Vagina (tissue), 2 donors: ENCODE measurements at regions not wholly inside any gene's neighbourhood (a gene's known extent, or its start where the extent isn't known, plus 50 kb on each side); places are given as distances from the start of the nearest gene placed in this dataset.
"Not testable (repeated sequence)": the region's sequence is repeated elsewhere in the genome, so short reads cannot be mapped to it uniquely, and the experiment has no call there.

Source experiments
- DNase-seq, 2 donors: peaks; one replicate each; pipeline ENCODE4 v3.0.0-alpha.2; 2017; ENCODE audit errors: extremely low spot score in 2 of 2
- H3K27ac ChIP-seq: fragments of 200-600 bp; sonication (generic); one replicate; pipeline ENCODE4 v1.5.1; 2019
- H3K27me3 ChIP-seq: fragments of 200-600 bp; sonication (generic); one replicate; pipeline ENCODE4 v1.5.1; 2019
- H3K36me3 ChIP-seq, 2 donors: fragments of 200-600 bp; sonication (generic); one replicate each; pipeline ENCODE4 v1.5.1; 2017 to 2019
- H3K4me1 ChIP-seq: fragments of 200-600 bp; sonication (generic); one replicate; pipeline ENCODE4 v1.5.1; 2019
- H3K4me3 ChIP-seq, 2 donors: fragments of 200-600 bp; sonication (generic); 1 replicate in 1 of 2; 2 replicates in 1 of 2; pipeline ENCODE4 v1.5.1; 2016 to 2019
- H3K9me3 ChIP-seq: fragments of 200-600 bp; sonication (generic); one replicate; pipeline ENCODE4 v1.5.1; 2019
- POLR2A ChIP-seq, 2 donors: fragments of 450-650 bp; IDR thresholded peaks; one replicate each; pipeline ENCODE4 v1.6.1; 2017; ENCODE audit warnings: antibody characterized with exemption in 2 of 2, mild to moderate bottlenecking in 2 of 2, moderate library complexity in 2 of 2
- POLR2AphosphoS5 ChIP-seq, 2 donors: sonication (generic); formaldehyde crosslinking; IDR thresholded peaks; one replicate each; pipeline ENCODE4 v1.9.0; 2017; ENCODE audit warnings: antibody characterized with exemption in 2 of 2, mild to moderate bottlenecking in 2 of 2, low read depth in 1 of 2; ENCODE audit not compliant: insufficient read depth in 1 of 2
- intact Hi-C: fragments of 100-400 bp; cut with DNase I; formaldehyde crosslinking; loops from one replicate; pipeline ENCODE4 v1.15.1; 2023
- TF ChIP-seq, protein P1 (sequence below), 3 experiments: fragments of 450-650 bp in 2 of 3; fragments of 200-600 bp in 1 of 3; sonication (generic) in 1 of 3; IDR thresholded peaks; one replicate each; pipeline ENCODE4 v1.5.1; 2017 to 2019; ENCODE audit warnings: antibody characterized with exemption in 3 of 3, mild to moderate bottlenecking in 2 of 3, moderate library complexity in 2 of 3

DNA sequence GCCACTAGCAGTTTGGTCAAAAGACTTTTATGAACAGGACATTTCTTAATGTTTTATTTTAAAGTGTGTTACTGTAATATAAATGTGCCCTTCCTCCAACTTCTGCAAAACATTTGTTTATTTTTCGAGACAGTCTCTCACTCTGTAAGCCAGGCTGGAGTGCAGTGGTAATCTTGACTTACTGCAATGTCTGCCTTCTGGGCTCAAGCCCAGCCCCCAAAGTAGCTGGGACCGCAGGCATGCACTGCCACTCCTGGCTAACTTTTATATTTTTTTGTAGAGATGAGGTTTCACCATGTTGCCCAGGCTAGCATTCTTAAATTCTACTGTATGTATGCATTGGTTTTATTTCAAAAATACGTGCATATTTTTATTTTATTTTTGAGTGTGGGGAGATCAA lies 1201.9 kb downstream of the STIM2 start:
- Histone ChIP-seq H3K27ac (no peak overlapping the region), H3K9me3 (no peaks in the 10 kb centered on the region), H3K4me1 (no peaks in the 10 kb centered on the region), H3K4me3 (no peak overlapping the region), H3K36me3 (no peaks in the 10 kb centered on the region), H3K27me3 (no peaks in the 10 kb centered on the region)
- TF ChIP-seq, protein P1, sequence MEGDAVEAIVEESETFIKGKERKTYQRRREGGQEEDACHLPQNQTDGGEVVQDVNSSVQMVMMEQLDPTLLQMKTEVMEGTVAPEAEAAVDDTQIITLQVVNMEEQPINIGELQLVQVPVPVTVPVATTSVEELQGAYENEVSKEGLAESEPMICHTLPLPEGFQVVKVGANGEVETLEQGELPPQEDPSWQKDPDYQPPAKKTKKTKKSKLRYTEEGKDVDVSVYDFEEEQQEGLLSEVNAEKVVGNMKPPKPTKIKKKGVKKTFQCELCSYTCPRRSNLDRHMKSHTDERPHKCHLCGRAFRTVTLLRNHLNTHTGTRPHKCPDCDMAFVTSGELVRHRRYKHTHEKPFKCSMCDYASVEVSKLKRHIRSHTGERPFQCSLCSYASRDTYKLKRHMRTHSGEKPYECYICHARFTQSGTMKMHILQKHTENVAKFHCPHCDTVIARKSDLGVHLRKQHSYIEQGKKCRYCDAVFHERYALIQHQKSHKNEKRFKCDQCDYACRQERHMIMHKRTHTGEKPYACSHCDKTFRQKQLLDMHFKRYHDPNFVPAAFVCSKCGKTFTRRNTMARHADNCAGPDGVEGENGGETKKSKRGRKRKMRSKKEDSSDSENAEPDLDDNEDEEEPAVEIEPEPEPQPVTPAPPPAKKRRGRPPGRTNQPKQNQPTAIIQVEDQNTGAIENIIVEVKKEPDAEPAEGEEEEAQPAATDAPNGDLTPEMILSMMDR (IDR thresholded peaks at IDR 0.05): no peak
- TF ChIP-seq POLR2AphosphoS5 (IDR thresholded peaks at IDR 0.05; ENCODE audit: insufficient read depth in 1 of 2, low read depth in 1 of 2): no peak
- no peak for TF ChIP-seq POLR2A (IDR thresholded peaks at IDR 0.05)
- DNase-seq: no peak
- intact Hi-C loops: no loop called here

DNA sequence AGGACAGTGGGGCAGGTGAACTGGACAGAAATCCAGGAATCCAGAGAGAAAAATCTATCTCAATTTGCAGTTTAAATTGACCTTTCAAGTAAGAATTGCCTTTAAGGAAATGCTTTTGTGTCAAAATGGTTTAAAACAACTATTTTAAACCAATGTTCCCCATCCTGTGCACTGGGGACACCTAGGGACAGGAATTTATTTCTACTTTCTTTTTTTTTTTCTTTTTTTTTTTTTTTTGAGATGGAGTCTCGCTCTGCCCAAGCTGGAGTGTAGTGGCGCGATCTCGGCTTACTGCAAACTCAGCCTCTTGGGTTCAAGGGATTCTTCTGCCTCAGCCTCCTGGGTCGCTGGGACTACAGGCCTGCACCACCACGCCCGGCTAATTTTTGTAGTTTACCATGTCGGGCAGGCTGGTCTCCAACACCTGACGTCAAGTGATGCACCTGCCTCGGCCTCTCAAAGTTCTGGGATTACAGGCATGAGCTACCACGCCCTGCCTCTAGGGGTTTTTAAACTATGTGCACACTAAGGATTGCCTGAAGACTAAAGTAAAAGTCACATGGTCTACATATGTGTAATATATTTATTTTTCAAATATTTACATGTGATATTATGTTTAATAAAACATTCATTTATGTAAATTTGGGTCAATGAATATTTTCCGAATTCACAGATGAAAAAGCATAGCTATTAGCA lies 1213.4 kb downstream of the STIM2 start:
- H3K27me3 ChIP-seq: no peaks in the 10 kb centered on the region
- no peaks in the 10 kb centered on the region for H3K4me1 ChIP-seq
- no peaks in the 10 kb centered on the region for H3K36me3 ChIP-seq
- no peak for DNase-seq
- H3K27ac ChIP-seq: no peak overlapping the region
- no peak overlapping the region for H3K4me3 ChIP-seq
- intact Hi-C loops: no loop called here
- TF ChIP-seq POLR2AphosphoS5 (IDR thresholded peaks at IDR 0.05; ENCODE audit: insufficient read depth in 1 of 2, low read depth in 1 of 2): no peak
- no peak for TF ChIP-seq POLR2A (IDR thresholded peaks at IDR 0.05)
- TF ChIP-seq, protein P1 (IDR thresholded peaks at IDR 0.05): no peak
- H3K9me3 ChIP-seq: no peaks in the 10 kb centered on the region

DNA sequence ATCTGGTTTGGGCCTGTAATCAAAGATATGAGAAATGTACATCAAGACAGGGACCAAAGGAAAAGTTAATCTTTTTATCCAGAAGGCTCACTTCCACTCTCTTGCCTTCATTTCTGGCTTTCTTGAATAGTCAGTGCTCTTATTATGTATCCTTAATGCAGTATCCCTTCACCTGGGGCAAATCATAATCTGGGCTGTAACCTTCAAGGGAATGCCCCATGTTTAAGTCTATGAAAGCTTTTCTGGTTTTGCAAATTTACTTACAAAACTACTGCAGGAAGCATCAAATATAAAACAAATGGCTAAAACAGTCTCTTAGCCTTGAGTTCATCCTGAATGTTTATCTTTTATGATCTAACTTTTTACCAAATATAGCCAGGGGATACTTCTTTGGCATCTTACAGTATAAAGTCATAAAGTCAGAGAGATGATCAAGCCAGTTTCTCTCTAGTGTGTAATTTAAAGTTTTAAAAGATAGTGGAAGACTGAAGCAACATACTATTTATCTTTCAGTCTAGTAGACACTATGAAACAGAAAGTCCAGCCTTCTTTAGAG lies 1214.8 kb downstream of the STIM2 start:
- intact Hi-C loops: no loop called here
- no peak for DNase-seq

DNA sequence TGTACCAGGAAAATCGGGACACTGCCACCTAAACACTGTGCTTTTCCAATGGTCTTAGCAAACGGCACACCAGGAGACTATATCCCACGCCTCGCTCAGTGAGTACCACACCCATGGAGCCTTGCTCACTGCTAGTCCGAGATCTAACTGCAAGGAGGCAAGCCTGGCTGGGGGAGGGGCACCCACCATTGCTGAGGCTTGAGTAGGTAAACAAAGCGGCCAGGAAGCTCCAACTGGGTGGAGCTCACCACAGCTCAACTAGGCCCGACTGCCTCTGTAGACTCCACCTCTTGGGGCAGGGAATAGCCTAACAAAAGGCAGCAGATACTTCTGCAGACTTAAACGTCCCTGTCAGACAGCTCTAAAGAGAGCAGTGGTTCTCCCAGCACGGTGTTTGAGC lies 1216.6 kb downstream of the STIM2 start:
- DNase-seq, H3K4me3 ChIP-seq, intact Hi-C loops, H3K27ac ChIP-seq, H3K9me3 ChIP-seq, H3K4me1 ChIP-seq, H3K36me3 ChIP-seq, H3K27me3 ChIP-seq: not testable (repeated sequence)

More for the DNA sequence above, 1214.8 kb downstream of the STIM2 start:
- no peaks in the 10 kb centered on the region for H3K27me3 ChIP-seq
- H3K4me1 ChIP-seq: no peaks in the 10 kb centered on the region
- no peaks in the 10 kb centered on the region for H3K9me3 ChIP-seq
- TF ChIP-seq POLR2AphosphoS5 (IDR thresholded peaks at IDR 0.05; ENCODE audit: insufficient read depth in 1 of 2, low read depth in 1 of 2) (no peak), POLR2A (IDR thresholded peaks at IDR 0.05) (no peak)
- TF ChIP-seq, protein P1 (IDR thresholded peaks at IDR 0.05): no peak
- no peak overlapping the region for H3K27ac ChIP-seq
- no peak overlapping the region for H3K4me3 ChIP-seq
- no peaks in the 10 kb centered on the region for H3K36me3 ChIP-seq

DNA sequence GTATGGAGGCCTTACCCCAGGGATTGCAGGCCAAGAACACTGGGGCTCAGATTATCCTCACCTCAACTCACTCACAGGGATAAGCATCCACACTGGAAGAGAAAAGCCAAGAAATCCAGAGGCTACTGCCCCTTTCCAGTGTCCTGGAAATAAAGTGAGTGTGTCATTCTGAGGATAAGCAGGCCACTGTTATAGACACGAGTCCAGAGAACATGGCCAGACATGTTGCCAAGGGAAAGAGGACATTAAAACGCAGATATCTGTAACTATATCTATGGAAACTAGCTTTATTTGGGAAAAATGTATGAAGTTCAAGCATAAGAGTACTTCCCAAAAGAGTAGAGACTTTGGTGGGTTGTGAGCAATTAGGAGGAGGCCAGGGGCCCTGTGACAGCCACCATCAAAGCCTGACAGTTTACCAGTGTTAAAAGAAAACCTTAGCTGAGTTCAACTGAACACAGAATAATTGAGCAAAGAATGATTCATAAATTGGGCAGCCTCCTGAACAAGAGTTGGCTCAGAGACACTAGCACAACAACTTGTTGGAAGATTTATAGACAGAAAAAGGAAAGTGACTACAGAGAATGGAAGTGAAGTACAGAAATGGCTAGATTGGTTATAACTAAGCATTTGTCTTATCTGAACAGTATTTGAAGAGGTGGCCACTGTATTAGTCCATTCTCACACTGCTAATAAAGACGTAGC lies 1222.2 kb downstream of the STIM2 start:
- TF ChIP-seq POLR2A (IDR thresholded peaks at IDR 0.05): no peak
- TF ChIP-seq, protein P1 (IDR thresholded peaks at IDR 0.05): no peak
- TF ChIP-seq POLR2AphosphoS5 (IDR thresholded peaks at IDR 0.05; ENCODE audit: insufficient read depth in 1 of 2, low read depth in 1 of 2): no peak
- Histone ChIP-seq H3K4me1 (no peaks in the 10 kb centered on the region), H3K4me3 (no peak overlapping the region), H3K9me3 (no peaks in the 10 kb centered on the region), H3K27ac (no peak overlapping the region), H3K27me3 (no peaks in the 10 kb centered on the region), H3K36me3 (no peaks in the 10 kb centered on the region)
- no peak for DNase-seq
- intact Hi-C loops: no loop called here
